ENCODE measurements at regions not wholly inside any gene's neighbourhood (a gene's known extent, or its start where the extent isn't known, plus 50 kb on each side); places are given as distances from the start of the nearest gene placed in this dataset.
A peak's percentile ranks its signal among the peaks of the same experiment; 100 is the strongest.

DNA sequence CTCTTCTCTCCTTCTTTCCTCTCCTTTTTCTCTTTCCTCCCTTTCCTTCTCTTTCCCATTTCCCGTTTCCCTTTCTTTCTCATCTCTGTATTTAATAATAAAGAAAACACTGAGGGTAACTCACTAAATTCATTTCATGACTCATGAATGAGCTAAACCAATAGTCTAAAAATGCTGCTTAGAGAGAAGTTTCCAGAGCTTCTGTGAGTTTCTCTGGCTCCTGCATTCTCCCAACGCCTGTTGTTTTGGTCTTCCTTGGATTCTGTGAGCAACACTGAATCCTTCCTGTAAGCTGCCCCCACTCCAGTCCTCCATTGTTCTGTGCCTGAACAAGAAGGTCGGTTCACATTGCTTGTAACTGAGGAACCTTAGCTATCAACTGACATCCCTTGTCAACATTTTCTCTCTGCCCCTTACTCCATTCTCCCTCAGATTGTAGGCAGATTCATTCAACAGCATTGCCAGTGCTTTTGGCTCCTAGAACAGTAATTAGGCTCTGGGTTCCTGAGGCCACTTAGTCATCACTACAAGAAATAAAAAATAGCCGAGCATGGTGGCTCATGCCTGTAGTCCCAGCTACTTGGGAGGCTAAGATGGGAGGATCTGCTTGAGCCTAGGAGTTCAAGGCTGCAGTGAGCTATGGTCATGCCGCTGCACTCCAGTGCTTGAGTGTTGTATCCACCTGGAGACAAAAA is 237.7 kb upstream of the KLF4 start:
- no peak for DNase-seq

DNA sequence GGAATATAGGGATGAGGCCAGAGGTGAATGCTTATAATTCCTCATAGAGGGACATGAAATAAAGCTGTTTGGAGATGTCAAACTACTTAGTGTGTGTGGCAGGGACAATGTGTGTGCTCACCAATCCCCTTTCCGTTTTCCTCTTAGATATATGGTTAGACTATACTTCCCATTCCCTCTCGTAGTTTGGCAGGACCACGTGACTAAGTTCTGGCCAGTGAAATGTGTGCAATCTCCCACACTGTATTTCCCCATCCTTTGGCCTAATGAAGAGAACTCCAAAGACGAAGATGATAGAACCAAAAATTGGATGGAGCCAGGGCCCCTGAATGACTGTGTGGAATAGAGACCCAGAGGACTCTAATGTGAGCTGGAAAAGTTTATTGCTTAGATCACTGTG is 233.4 kb upstream of the KLF4 start:
- DNase-seq: no peak

DNA sequence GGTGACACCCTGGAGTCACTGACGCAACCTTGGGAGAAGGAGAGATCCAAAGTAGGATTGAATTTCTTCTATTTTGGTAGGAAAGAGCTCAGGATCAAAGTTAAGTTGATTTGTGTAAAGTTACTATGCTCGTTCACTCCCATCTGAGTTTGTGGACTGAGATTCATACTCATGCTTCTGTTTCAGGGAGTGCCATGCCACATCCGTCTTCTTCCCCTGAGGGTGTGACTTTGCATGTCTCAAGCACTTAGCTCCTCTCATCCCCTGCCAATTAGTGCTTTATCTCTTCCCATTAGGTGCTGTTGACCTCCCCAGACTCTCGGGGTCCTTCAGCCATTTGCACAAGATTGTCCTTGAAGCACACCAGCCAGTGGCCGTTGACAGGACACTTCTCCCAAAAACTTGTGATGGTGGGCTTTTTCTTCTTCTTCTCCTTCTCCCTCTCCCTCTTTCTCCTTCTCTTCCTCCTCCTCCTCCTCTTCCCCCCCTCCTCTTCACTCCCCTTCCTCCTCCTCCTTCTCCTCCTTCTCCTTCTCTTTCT is 232.2 kb upstream of the KLF4 start:
- no peak for DNase-seq

DNA sequence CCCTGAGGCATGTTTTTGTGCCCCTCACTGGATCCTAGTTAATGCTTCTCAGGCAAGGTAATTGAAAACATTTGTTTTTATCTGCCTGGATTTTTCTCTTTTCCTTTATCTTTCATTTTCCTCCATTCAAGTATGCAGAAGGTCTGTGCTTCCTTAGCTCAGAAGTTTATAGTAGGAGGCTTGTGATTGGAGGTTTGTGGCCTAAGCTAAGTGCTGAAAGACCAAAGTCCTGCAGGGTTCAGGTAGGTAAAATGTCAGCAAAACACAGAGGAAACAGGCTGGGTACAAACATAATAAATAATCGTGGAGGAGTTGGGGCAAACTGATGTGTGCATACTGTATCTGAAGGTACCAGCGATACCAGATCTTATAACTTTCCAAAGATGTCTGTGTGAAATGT is 230.9 kb upstream of the KLF4 start:
- DNase-seq: no peak

DNA sequence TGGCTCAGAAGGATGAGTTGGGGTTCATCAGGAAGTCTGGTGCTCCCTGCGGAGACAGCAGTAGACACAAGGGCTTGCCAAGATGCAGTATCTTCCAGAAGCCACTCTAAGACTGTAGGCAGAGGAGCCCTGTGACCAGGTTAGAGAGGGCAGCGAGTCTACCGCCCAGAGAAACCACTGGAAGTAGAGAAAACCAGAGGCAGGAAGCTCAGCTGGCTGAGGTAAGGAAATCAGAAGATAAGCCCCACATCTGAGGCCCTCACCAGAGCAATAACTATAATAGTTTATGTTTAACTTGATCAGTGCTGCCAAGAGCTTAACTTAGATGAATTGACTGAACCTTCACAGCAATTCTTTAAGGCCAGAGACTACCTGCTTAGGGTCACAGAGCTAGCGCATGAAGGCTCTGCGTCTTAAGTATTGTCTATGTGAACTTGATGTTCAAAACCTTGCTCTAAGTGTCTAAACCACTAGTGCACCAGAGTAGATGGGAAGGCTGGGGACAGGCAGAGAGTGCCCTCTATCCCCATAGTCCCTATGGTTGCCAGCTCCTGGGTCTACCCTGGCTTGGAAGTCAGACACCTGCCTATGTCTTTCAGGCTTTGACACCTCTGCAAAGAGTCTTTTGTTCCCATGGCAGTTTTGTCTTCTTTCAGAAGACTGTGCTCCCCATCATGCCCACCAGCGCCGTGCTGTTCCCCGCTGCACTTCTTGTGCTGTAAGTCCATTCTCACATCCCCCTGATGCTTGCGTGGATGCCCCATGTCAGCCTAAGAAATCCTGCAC is 228.2 kb upstream of the KLF4 start:
- DNase-seq: no peak

DNA sequence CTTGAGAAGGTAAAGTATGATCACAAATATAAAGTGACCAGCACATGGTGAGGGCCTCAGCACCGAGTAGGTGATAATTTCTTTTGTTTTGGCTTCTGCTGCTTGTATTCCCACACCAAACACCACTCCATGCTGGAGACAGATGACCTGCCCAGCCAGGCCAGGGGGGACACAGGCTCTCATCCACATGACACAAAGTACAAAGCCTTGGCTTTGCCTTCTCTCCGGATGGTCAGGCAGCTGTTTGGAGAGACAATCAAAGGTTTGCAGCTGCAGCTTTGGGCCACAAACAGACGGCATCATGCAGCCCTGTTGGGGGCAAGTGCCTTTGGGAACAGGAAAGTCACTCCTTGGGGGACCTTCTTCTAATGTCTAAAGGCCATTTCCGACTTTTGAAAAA is 226.2 kb upstream of the KLF4 start:
- DNase-seq: no peak

DNA sequence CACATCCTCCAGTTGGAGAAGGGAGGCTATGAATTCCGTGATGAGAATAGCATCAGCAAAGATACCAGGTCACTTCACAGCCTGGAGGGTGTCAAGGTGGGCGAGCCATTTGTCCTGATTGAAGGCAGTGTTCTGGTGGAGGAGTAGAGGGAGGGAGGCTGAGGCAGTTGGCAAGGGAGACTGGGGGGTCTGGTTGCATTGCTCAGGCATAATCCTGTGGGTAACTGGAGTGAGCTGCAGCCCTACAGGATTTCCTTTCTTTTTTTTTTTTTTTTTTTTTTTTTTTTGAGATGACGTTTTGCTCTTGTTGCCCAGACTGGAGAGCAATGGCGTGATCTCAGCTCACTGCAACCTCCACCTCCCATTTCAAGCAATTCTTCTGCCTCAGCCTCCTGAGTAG is 223.9 kb upstream of the KLF4 start:
- no peak for DNase-seq

DNA sequence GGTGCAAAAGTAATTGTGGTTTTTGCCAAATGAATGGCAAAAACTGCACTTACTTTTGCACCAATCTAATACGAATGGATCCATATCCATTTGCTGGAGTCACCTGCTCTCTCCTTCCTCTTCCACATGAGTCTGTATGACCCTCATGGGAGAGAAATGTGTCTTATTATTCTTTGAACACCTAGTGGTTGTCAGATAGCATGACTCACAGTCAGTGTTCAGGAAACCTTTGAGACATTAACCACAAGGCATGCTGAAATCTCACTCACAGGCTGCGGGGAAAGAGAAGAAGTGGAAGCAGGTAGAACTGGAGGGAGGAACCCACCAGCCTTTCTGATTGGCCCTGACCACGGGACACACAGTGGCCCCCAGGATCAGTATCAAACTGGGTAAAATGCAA is 222.8 kb upstream of the KLF4 start:
- peak in 1 of 2 donors; percentile 9 for DNase-seq

DNA sequence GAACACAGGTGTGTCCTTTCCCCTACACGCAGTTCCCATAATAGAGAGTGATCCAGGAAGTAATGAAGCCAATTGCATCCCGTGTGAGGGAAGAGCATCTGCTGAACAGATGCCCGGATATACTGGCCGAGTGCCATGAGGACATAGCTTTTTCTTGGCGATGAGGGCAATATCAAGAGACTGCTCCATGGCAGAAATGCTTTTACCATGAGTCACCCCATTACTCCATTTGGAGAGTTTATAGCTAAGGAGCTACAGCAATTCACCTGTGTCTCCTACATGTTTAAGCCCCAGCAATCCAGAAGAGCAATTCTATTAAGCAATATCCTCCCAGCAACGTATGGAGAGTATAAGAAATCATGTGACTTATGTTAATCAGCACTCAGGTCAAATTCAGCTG is 222.0 kb upstream of the KLF4 start:
- DNase-seq: no peak

DNA sequence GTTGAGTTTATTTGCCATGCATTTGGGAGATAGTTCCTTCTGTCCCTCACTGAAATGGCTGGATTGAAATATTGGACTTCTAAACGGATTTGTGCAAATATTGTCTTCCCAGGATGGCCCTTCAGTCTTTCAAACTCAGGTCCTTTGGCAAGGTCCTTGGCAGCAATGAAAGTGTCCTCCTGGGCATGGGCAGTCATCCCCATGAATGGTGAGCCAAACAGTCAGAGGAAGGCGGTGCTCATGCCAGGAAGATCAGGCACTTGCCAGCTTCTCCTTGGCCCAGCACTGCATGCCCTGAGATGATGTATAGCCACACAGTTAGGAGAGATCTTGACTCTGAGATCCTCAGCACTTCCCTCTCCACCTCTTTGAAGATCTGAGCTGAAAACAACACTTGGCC is 221.4 kb upstream of the KLF4 start:
- DNase-seq: no peak

DNA sequence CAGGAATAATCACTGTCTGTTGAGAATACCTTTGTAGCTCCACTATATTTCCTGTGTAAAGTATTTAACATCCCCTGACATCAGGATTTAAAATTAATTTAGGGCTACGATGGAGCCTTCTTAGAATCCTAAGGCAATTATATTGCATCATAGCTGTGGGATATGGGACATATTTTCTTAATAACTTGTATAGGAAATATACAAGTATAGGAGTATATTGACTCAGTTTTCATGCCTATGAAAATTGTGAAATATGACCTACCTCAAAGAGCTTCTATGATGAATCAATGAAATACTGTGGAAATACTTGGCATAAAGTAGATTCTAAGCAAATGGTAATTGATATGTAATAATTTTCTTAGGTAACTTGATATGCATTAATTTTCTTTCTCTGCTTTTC is 221.0 kb upstream of the KLF4 start:
- no peak for DNase-seq

DNA sequence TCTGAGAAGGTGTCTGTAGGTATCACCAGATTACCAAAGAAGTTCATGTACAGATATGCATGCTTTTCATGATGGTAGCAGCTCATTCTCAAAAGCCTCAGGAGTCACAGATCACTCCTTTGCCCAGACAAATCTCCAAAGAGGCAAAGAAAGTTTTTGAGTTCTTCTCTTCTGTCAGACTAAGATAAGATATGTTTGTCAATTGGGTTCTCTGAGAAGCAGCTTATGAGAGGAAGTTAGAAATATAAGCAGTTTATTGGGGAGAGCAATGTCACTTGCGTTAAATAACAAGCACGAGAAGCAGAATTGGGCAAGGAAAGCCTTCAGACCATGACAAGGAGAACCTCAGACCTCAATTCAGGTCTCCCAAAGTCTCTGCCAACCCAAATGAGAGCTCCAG is 219.2 kb upstream of the KLF4 start:
- DNase-seq: no peak

DNA sequence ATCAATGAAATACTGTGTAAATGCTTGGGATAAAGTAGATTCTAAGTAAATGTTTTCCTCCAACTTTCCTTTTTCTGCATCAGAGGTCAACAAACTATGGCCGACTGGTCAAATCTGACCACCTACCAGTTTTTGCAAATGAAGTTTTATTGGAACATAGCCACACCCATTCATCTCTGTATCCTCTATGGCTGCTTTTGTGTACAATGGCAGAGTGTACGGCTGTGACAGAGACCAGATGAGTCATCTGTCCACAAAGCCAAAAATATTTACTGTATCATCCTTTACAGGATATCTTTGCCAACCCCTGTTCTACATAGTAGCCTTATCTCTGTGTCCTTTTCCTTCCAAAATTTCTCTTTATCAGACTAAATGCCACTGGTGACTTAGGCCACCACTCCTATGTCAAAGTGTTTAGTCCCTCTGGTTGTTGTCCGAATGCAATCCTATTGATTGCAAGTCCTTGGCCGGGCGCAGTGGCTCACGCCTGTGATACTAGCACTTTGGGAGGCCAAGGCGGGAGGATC is 218.4 kb upstream of the KLF4 start:
- DNase-seq: no peak

DNA sequence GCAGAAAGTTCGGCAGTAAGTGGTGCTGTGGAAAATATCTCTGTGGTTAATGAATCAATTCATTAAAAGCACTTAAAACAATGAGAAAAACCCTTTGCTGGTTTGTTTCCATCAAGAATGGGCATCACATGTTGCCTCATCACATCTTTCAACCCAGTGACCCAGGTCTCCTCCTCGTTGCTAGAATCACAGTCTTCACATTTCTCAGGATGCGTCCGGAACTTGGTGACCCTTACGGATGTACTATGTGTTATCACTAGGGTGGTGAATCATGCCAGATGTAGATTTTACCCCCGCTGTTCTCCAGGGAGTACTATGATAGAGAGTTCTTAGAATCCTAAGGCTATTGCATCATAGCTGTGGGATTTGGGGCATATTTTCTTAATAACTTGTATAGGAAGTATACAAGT is 217.9 kb upstream of the KLF4 start:
- DNase-seq: no peak

DNA sequence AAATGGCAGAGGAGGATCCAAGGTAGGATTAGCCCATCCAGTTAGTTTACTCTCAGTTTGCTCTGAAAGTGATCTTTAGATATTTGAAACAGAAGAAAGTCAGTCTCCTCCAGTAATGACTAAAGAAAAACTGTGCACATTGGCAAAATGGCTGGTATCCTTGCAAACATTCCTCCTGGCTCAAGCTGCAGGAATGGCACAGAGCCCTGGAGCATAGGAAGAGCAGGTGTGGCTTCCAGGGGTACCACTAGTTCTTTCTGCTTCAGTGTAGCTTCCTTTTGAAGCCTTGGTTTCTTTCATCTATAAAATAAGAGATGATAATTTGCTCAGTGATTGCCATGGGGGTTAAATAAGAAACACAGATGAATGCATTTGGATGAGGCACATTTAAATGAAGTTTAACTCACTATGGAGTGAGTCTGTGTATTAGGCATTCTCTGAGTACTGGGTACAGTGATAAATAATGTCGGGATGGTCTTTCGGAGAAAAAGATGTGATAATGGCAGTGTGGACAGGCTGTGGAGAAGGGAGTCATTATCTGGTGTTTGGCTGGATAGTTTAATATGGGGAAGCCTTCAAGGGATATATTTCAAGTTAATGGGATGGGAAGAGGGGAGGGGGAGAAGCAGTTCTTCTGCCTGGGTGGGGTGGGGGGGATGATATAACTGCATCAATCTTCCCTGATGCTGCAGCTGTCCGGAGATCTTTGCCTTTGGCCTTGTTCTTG is 217.3 kb upstream of the KLF4 start:
- no peak for DNase-seq

DNA sequence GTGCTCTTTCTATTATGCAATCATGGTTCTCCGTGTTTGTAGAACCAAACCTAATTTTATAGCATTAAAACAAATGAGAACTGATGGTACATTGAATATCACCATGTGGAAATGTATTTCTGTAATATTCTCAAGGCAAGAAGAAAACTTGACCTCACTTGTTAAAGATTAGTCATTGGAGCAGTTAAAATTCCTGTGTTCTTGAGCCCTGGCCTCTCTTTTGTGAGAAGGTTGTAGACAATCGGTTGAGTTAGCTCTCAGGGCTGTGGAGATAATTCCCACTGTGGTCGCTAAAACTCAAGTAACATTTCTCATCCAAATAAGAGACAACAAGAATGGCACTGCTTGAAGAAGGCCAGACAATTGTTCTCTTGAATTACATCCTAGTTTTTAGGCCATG is 216.0 kb upstream of the KLF4 start:
- DNase-seq: no peak

DNA sequence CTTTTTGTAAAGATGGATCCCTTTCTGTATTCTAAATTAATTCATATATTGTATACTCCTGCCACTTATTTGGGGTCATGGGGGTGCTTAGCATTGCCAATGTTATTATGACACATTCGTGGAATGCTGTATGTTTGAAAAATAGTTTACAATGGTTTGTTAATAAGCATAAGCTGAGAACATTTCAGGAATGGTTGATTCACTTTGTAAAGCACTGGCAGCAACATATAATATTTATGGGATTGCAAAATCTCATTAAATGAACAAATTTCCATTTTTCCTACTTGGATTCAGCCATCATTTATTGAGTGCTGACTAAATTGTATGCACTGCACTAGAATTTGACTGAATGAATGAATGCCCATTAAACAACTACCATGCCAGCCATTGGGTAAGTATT is 215.2 kb upstream of the KLF4 start:
- no peak for DNase-seq

DNA sequence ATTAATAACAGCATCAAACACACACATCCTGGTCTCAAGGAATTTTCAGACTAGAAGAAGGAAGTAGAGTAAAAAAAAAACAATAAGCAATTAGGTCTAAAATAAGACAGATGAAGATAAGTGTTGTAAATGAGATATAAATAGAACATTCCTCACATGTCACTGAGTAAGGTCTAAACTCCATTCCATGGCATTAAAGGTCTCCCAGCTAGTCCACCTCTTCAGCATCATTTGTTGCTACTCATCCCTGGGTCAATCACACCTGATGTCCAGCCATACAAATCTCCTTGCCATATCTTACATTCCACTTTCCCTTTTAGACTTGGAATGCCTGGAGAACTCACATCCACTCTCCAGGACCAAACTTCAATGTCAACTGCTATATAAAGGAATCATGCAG is 214.1 kb upstream of the KLF4 start:
- no peak for DNase-seq

DNA sequence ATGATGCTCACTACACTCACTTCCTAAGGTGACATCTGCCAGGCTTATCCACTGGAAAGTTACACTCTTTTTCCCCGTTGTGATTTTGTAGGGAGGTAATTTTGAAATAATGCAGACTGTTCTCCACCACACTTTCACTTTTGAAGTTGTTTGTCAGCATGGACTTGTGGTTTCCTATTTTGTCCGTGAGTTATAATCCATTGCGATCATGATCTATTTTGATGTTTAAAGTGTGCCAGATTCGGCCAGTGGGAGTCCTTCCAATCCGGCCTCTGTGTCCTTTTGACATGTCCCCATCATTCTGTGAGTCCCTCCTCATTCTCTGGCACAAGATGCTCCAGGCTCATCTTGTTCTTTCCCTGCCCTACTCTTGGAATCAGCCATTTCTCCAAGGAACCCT is 211.3 kb upstream of the KLF4 start:
- no peak for DNase-seq

DNA sequence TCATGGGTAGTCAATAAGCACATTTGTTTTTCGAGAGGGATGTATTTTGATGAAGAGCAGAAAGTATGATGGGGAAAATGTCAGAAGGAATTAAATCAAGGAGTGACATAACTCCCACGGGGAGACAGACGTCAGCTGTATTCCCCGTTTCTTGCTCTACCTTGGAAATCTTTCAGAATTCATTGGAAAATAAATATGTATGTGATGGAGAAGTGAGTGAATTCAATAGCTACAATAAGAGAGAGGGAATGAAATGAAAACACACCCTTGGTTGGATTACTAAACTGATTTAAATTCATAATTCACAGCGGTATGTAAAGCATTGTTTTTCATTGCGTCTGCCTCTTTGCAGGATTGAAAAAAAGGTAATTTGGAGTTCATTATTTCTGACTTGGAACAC is 209.7 kb upstream of the KLF4 start:
- no peak for DNase-seq

DNA sequence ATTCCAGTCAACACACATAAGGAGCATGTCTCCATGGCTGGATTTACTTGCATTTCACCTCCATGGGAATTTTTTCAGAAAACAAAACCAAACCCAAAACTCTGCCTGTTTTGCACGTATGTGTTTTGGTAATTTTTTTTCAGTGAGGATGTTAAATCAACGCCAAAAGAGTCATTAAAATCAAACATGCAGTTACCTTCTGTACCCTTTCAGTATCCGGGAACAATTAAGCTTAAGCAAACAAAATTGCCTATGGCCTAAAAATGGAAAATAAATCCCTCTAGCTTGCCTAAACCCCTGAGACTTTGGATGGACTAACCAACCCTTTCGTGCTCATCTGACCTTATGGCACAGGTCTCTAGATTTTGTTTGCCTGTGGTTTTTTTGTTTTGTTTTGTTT is 209.2 kb upstream of the KLF4 start:
- DNase-seq: no peak

DNA sequence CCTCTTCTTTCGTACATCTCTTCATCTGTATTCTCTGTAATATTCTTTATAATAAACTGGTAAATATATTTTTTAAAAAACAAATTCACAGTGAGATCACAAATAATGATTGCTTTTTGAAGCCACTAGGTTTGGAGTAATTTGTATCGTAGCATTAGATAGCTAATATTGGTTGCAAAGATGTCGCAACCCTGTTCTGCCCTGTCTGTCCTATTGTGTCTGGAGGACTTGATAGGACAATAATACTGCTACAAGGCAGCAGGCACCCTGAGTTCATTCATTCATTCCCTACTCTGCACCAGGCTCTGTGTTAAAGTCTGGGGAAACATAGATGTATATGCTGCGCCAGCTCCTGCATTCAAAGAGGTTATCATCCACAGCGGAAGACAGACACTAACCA is 206.7 kb upstream of the KLF4 start:
- no peak for DNase-seq

DNA sequence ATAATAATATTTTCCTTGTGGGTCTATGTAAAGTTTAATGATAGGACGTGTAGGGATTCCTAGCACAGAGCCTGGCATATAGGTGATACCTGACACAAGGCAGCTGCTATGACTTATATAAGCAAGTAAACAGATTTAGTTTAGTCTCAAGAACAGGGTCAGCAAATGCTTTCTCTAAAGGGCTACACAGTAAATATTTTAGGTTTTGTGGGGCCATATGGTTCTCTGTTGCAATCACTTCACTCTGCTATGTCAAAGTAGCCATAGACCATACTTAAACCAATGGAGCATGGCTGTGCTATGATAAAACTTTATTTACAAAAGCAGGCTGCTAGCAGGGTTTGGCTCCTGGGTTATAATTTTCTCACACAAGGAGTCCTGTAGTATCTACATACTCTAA is 204.8 kb upstream of the KLF4 start:
- DNase-seq: no peak

All from CD4-positive, alpha-beta T cell treated with Interleukin-1 beta for 1 hour (primary cell).